GM12875 (cell line): ENCODE measurements at regions not wholly inside any gene's neighbourhood (a gene's known extent, or its start where the extent isn't known, plus 50 kb on each side); places are given as distances from the start of the nearest gene placed in this dataset.

Experiments
- H3K4me3 ChIP-seq: one replicate; pipeline ENCODE4 v1.5.1; 2011; ENCODE audit warnings: low read depth, low read length, control low read depth
- TF ChIP-seq, protein P1 (sequence below): IDR thresholded peaks from 2 replicates; pipeline ENCODE4 v1.5.1; 2011; ENCODE audit warnings: low read depth, mild to moderate bottlenecking, control low read depth, inconsistent platforms, low read length, moderate library complexity, borderline replicate concordance; ENCODE audit not compliant: insufficient read depth

- no peak overlapping the region for H3K4me3 ChIP-seq
- TF ChIP-seq, protein P1, sequence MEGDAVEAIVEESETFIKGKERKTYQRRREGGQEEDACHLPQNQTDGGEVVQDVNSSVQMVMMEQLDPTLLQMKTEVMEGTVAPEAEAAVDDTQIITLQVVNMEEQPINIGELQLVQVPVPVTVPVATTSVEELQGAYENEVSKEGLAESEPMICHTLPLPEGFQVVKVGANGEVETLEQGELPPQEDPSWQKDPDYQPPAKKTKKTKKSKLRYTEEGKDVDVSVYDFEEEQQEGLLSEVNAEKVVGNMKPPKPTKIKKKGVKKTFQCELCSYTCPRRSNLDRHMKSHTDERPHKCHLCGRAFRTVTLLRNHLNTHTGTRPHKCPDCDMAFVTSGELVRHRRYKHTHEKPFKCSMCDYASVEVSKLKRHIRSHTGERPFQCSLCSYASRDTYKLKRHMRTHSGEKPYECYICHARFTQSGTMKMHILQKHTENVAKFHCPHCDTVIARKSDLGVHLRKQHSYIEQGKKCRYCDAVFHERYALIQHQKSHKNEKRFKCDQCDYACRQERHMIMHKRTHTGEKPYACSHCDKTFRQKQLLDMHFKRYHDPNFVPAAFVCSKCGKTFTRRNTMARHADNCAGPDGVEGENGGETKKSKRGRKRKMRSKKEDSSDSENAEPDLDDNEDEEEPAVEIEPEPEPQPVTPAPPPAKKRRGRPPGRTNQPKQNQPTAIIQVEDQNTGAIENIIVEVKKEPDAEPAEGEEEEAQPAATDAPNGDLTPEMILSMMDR: no peak
Measured at GRCh38 chr9:95627802-95628201, 111.0 kb upstream of the PTCH1 start.

GRCh38 chr9:95626885-95627558 lies 110.3 kb upstream of the PTCH1 start:
- TF ChIP-seq, protein P1: no peak
- H3K4me3 ChIP-seq: no peak overlapping the region

- H3K4me3 ChIP-seq: no peak overlapping the region
- TF ChIP-seq, protein P1: no peak
Measured at GRCh38 chr9:95626341-95626740, 109.6 kb upstream of the PTCH1 start.

- TF ChIP-seq, protein P1: no peak
- no peak overlapping the region for H3K4me3 ChIP-seq
Measured at GRCh38 chr9:95623640-95624039, 106.9 kb upstream of the PTCH1 start.

- TF ChIP-seq, protein P1: no peak
- H3K4me3 ChIP-seq: no peak overlapping the region
Measured at GRCh38 chr9:95620722-95621121, 104.0 kb upstream of the PTCH1 start.

DNA sequence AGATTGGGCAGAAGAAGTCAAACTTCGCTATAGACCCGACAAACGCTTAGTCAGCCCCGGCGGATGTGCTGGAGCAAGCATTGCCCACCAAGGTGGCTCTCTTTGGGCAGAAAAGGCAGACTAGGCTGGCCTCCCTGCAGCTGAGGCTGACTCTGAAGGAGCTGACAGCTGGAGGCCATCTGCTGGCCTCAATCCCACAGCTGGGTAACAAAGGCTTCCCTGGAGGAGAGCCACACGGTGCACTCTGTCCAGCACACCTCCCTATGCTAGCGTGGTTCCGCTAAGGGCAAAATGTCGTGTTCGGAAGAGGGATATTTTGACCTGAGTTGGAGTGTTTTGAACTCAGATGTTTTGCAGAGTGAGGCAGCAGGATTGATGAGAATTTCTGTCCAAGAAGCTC lies 103.5 kb upstream of the PTCH1 start:
- no peak overlapping the region for H3K4me3 ChIP-seq
- TF ChIP-seq, protein P1: no peak

DNA sequence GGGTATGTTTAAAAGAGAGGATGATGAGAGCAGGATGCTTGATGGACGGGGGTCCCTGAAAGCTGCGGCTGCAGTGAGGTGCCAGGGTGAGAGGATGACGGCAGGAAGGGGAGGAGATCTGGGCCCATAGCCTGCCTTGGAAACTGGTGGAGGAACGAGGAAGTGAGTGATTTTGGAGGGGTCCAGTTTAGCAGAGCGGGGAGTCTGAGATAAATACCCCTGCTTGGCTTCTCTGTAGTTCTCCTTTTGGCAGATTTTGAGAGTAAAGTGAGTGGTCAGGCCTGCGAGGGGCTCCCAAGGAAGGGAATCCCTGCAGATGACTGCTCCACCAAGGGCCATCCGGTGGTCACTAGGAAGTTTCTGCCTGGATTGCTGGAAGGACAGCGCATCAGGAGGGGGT lies 98.5 kb upstream of the PTCH1 start:
- TF ChIP-seq, protein P1: no peak
- no peak overlapping the region for H3K4me3 ChIP-seq
